Fibroblast of gingiva (primary cell): ENCODE measurements at regions not wholly inside any gene's neighbourhood (a gene's known extent, or its start where the extent isn't known, plus 50 kb on each side); places are given as distances from the start of the nearest gene placed in this dataset.

Experiments used
- DNase-seq: peaks from one replicate; pipeline ENCODE4 v3.0.0-alpha.2; 2011; ENCODE audit warnings: low read depth

GRCh38 chr1:81432059-81432458 lies 368.7 kb upstream of the ADGRL2 start:
- no peak for DNase-seq

- DNase-seq, result no peak
These were observed 369.1 kb upstream of the ADGRL2 start for GRCh38 chr1:81431624-81432000.

GRCh38 chr1:81430955-81431623 lies 369.6 kb upstream of the ADGRL2 start:
- no peak for DNase-seq

GRCh38 chr1:81430236-81430938 lies 370.3 kb upstream of the ADGRL2 start:
- no peak for DNase-seq

- no peak for DNase-seq
These were observed 371.7 kb upstream of the ADGRL2 start for GRCh38 chr1:81428998-81429397.

- no peak for DNase-seq
These were observed 375.9 kb upstream of the ADGRL2 start for GRCh38 chr1:81424816-81425215.

GRCh38 chr1:81424061-81424460 lies 376.7 kb upstream of the ADGRL2 start:
- peak; percentile 23 for DNase-seq

GRCh38 chr1:81420760-81421159 lies 380.0 kb upstream of the ADGRL2 start:
- DNase-seq, result no peak

GRCh38 chr1:81414488-81415015 lies 386.2 kb upstream of the ADGRL2 start:
- DNase-seq, result peak; percentile 42

- DNase-seq, result no peak
These were observed 387.8 kb upstream of the ADGRL2 start for GRCh38 chr1:81412954-81413353.

- DNase-seq, result no peak
These were observed 389.8 kb upstream of the ADGRL2 start for GRCh38 chr1:81410941-81411340.

GRCh38 chr1:81410351-81410750 lies 390.4 kb upstream of the ADGRL2 start:
- DNase-seq, result no peak

- peak; percentile 10 for DNase-seq
These were observed 390.9 kb upstream of the ADGRL2 start for GRCh38 chr1:81409780-81410274.

GRCh38 chr1:81409262-81409661 lies 391.5 kb upstream of the ADGRL2 start:
- DNase-seq, result no peak

GRCh38 chr1:81408419-81408818 lies 392.3 kb upstream of the ADGRL2 start:
- no peak for DNase-seq

- DNase-seq, result peak; percentile 64
These were observed 393.5 kb upstream of the ADGRL2 start for GRCh38 chr1:81407000-81407821.

GRCh38 chr1:81406292-81406999 lies 394.3 kb upstream of the ADGRL2 start:
- peak; percentile 71 for DNase-seq

- DNase-seq, result no peak
These were observed 402.7 kb upstream of the ADGRL2 start for GRCh38 chr1:81398041-81398440.

GRCh38 chr1:81392526-81393226 lies 408.1 kb upstream of the ADGRL2 start:
- DNase-seq, result no peak

- DNase-seq, result peak; percentile 52
These were observed 409.5 kb upstream of the ADGRL2 start for GRCh38 chr1:81391125-81391828.

- DNase-seq, result no peak
These were observed 412.3 kb upstream of the ADGRL2 start for GRCh38 chr1:81388435-81388834.
